Fibroblast of skin of right biceps (primary cell): ENCODE measurements at regions not wholly inside any gene's neighbourhood (a gene's known extent, or its start where the extent isn't known, plus 50 kb on each side); places are given as distances from the start of the nearest gene placed in this dataset.
"Not testable (repeated sequence)": the region's sequence is repeated elsewhere in the genome, so short reads cannot be mapped to it uniquely, and the experiment has no call there.

ENCODE experiments used
- DNase-seq: peaks from one replicate; pipeline ENCODE4 v3.0.0-alpha.2; 2013

DNA sequence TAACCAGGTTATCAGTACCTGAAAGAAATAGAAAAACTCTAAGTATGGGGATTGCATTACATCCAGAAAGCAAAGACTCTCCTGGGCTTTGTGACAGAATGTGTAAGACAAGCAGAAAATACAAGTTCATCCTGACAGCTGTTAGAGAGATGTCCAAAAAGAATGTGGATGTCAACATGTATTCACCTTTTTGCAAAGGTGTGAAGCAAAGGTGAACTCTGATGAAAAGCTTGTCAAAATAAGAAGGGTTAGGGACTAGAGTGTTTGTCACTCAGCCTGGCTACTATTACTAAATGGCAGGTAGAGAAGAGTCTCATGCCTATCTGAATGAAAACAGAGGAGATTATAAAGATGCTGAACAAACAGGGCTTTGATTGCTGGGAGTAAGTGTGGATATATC, 527.6 kb upstream of the CA10 start:
- no peak for DNase-seq

DNA sequence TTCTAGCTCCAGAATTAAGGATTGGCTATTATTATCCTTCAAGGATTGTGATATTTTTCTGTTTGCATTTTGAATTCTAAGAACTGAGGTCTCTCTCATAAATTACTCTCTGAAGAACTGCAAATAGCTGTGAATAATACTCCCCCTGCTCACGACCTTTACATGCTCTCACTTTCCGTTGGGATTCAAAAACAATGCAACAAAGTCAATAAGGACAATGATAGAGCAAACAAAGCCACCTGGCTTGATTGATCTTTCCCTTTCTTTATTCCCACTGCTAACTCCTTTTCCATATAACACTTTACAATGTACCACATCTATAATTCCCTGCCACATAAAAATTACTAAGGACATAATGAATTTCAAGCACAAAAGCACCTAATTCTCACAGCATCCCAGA, 523.0 kb upstream of the CA10 start:
- DNase-seq: no peak

DNA sequence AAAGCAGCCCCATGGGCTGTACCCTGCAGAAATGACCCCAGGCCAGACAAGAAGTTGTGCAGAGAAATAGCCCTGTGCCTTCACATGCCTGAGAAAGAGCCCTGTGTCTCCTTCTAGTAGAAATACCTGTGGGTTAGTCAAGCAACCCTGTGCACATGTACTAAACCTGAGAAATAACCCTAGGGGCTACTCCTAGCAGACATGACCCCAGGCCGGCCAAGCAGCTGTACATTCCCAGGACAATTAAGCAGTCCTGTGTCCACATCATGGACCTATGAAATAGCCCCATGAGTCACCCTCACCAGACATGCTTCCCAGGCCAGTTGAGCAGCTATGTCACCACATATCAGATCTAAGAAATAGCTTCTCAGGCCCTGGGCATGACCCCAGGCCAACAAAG, 519.7 kb upstream of the CA10 start:
- no peak for DNase-seq

DNA sequence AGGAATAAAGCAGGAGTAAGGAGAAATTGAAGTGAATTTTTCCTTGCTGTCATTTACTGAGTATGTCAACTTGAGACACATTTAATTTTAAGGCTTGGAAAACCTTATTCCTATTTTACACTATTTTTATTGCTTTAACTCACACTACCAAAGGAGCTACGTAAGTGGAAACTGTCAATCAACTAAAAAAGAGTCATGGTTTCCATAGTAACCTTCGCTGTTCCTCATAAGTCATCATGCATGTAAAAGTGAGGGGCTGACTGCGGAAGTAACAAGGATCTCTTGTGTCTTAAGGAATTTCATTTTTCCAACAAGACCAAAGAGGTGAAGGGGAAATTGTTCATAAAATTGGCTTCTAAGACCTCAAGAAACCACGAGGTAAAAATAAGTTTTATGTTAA, 516.2 kb upstream of the CA10 start:
- DNase-seq: no peak

DNA sequence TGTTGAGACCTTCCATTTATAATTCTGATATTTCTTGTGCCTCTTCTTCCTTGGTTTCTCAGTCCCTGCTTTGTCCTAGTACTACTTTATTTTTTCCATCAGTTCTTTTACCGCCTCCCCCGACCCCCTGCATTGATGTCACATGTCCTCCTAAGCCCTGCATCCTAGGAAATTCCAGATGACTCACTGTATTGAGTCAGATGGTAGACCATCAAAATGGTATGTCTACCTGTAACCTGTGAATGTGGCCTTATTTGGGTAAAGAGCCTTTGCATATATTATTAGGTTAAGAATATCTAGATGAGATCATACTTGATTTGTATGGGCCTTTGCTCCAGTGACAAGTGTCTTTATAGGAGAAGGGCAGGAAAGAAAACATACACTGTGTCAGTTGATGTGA, 515.3 kb upstream of the CA10 start:
- no peak for DNase-seq

DNA sequence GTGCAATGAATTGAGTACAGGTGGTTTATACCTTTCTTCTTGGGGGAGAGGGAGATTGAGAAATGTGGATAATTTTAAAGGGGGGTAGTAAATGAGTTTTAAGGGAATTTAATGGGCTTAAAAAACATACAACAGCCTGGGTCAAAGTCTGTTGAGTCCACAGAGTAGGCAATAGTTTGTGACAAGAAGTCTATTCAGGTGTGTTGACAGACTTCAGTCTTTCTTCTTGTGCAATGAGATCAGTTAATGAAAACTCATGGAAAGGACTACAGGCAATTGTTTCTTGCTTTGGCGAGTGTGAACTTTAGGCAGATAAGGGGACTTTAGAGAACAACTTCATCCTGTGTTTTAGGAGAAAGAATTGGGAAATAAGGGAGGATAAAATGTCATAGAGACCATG, 507.8 kb upstream of the CA10 start:
- DNase-seq: no peak

DNA sequence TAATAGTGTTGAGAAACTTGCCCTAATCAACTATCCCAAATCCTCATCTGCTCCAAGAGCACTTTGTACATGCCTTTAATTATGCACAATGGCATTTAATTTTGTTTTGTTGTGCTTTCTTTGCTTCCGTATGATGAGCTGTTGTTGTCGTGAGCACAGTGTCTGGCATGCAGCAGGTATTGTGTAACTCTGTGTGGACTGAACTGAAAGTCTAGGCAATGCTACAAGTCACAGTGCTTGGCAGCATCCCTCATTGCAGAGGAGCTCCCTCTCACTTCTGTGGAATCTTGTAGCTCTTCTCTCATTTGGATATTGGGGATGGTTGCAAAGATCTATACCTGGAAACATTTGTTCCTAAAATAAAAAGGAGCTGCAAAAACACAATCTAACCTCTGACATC, 502.2 kb upstream of the CA10 start:
- no peak for DNase-seq

DNA sequence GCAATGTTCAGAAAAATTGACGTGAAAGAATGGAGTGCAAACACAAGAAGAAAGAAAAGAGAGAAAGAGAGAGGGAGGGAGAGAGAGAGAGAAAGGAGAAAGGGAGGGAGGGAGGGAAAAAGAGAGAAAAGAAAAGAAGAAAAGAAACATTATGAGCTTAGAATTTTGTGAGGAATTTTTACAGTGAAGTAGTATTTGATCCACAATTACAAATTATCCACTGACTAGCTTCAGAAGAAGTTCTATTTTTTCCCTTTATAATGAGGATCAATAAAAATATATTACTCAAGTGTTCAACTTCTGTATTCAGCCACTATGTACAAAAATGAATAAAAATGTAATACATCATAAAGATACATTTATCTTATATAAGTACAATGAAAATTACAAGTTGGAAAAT, 494.5 kb upstream of the CA10 start:
- DNase-seq: no peak

DNA sequence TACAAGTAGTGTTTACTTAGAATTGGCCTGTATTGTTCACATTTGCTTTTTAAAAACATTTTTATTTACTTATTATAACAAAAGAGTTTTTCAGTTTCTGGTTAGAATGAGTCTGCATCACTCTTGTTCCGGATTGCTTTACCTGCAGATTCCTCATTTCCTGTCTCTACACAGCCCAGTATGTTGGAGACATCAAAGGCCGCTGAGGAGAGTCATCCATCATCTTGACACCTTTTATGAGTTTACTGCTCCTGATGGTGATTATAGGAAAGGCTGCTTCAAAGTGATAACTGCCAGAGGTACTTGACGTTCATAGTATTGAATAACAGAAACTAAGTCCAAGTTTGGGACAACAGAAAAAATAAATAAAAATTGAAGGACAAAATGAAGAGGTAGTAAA, 490.5 kb upstream of the CA10 start:
- DNase-seq: no peak

DNA sequence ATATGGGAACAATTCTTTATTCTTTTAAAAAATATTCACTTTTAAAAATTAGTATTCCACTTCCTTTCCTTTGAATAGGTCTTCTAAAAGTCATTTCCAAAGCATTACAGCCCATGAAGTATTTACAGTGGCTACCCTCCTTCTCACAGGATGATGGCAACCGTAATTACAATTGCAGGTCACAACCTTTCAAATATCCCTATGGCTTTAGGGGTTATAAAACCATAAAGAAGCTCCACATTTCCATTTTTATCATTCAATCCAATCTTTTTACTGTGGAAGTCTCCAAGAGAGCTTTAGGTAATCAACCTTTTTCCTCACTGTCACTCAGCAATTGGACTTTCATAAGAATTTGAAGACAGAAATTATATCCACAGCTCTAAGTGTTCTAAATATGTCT, 488.9 kb upstream of the CA10 start:
- no peak for DNase-seq

DNA sequence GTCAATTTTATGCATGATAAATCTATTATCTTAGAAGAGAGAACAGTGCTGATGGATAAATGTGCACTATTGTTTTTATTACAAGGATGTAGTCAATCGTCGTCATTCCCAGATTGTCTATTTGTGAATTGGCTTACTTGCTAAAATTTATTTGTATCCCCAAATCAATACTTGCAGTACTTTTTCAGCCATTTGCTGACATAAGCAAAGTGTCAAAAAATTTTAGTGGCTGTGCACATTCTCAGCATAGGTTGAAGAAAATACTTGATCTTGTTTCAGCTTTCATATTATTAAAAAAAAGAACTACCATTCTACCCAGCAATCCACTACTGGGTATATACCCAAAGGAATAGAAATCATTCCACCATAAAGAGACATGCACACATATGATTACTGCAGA, 477.9 kb upstream of the CA10 start:
- DNase-seq: no peak

DNA sequence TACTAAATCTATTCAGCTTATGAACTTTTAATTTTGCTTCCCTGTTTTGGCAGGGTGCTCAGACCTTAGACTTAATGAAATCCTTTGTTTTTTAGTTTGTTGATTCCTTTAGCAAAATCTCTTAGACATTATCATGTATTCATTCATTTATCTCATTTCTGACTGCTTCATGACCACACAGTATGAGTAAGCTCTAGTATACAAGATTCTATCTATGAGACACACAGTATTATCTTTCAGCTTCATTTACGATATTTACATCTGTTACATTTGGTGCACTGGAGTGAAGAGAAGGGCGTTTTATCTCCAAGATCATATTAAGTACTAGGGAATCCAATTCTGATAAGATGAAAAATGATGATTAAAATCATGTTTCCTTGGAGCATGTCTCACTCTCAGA, 448.1 kb upstream of the CA10 start:
- no peak for DNase-seq

DNA sequence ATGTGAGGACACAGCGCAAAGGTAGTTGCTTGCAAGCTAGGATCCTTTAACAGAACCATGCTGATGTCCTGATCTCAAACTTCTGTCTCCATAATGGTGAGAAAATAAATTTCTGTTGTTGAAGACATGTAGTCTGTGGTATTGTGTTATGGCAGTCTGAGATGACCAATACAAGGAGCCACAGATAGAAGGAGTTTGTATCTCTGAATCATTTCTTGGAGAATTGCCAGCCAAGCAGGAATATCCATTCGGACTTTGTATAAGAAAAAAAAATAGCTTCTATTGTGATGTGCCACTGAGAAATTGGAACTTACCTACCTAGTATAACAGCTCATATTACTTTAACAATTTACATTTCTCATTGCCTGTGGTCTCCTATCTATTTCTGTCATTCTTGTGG, 447.6 kb upstream of the CA10 start:
- peak; percentile 54 for DNase-seq

DNA sequence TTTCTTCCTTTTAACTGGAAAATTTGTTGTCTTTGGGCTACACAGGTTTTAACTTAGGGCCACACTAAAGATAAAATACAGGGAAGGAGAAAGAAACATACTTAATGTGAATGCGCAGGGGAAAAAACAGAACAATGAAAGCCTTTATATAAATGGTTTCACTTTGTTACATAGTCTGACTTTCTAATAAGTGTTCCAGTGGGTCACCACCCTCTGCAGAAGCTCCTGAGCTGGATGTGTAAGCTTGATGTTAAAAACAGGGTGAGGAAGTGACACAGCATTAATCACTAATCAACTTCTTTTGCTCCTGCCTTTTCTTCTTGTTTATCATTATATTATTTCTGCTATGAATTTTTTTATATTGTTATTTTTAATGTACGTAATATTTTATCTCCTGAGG, 445.6 kb upstream of the CA10 start:
- no peak for DNase-seq

DNA sequence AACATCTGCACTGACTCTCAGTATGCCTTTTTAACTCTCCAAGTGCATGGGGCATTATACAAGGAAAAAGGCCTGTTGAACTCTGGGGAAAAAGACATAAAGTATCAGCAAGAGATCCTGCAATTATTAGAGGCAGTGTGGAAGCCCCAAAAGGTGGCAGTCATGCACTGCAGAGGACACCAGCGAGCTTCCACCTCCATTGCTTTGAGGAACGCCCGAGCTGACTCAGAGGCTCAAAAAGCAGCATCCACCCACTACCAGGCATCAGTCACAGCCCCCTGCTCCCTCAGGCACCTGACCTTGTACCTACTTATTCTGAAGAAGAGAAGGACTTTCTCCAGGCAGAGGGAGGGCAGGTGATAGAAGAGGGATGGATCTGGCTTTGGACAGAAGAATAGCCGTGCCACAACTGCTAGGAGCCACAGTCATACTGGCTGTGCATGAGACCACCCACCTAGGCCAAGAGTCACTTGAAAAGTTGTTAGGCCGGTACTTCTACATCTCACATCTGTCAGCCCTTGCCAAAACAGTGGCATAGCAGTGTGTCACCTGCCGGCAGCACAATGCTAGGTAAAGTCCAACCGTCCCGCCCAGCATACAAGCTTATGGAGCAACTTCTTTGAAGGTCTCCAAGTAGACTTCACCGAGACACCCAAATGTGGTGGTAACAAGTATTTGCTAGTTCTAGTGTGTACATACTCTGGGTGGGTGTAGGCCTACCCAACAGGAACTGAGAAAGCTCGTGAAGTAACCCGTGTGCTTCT, 439.1 kb upstream of the CA10 start:
- DNase-seq: not testable (repeated sequence)

DNA sequence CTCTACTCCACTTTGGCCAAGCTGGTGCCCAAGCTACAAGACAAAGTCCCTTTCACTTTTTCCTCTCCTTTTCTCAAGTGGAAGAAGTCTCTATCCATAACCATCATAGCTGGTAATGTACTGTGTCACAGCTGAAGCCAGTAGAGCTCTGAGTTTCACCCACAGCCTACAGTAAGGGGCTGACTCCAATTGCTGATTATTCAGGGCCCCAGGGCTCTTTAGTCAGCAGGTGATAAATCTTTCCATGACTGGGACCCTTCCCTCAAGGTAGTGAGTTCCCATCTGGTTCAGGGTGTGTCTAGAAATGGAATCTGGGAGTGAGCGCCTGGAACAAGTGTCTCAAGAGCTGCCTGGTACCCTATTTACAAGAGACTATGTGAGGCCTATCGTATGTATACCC, 436.0 kb upstream of the CA10 start:
- no peak for DNase-seq

DNA sequence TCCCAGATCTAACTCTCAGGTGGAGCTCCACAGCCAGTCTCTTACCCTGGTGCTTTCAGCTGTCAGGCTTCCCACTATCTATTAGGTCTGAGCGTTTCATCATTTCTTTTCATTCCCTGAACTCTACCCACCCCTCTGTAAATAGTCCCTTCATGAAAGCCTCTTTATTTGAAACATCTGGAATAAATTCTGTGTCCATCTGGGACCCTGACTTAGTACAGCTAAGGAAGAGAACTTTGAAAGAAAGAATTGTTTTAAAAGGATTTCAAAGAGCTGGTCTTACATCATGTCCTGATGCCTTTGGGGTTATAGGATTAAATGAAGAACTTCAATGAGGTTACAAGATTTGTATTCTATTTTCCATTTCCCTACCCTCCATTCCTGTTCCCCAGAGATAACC, 388.5 kb upstream of the CA10 start:
- no peak for DNase-seq

DNA sequence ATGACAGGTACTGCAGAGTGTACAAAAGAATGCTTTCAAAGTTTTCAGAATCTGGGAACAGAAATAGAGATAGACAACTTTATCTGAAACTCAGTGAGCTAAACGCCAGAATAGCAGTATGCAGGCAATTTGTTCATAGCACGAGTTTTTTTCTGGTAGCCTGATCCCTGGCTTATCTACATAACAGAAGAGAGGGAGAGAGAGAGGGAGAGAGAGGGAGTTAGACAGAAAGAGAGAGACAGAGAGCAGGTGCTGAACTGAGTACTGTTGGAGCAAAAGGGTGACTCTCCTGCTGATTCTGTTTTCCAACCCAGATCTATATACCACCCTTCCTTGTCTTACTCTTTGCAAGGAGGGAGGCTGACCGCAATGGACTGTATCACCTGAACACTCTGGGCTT, 388.0 kb upstream of the CA10 start:
- no peak for DNase-seq

DNA sequence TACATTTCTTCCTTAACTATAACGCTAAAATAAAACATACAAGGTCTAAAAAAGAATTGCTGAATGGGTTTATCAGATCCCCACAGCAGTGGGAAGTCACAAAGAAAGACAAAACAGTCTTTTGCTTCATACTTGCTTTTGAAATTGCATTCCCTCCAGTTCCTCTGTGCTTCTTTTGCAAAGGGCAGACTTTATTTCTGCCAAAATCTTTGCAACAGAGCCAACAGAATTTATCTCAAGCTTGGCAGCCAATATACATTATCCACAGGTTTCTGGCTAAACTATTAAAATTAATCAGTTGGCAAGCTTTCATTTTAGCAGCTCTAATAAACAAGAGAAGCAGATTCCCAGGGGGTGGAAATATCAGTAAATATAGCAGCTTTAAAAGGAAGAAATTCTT, 378.9 kb upstream of the CA10 start:
- no peak for DNase-seq

DNA sequence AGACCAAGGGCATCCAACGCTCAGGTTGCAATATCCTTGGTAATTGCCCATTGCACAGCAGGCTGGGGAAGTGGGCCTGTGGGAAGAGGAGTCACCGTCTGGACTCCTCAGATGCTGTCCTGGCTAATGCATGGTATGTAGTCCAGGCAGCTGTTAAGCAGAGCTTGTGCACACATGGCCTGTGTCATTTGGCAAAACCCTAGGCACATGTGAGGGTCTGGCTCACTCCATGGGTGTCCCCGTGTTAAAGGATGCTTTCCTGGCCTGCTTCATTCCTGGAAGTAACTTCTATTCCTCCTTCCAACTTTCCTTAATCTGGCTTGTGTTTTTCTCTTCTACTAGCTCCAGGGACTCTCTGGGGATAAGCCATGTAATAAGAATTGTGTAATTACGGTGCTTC, 378.0 kb upstream of the CA10 start:
- DNase-seq: no peak

DNA sequence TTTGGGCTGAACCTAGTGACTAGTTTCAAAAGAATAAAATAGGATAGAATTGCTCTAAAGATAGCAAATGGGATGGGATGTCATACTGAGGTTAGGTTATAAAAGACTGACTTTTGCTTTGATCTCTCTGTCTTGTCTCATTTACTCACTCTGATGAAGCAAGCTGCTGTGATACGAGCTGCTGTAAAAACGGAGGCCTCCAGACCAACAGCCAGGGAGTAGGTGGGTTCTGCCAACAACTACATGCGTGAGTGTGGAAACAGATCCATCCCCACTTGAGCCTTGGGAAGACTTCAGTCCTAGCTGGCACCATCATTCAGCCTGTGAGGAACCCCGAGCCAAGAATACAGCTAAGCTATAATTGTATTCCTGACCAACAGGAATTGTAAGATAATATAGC, 373.9 kb upstream of the CA10 start:
- DNase-seq: no peak

DNA sequence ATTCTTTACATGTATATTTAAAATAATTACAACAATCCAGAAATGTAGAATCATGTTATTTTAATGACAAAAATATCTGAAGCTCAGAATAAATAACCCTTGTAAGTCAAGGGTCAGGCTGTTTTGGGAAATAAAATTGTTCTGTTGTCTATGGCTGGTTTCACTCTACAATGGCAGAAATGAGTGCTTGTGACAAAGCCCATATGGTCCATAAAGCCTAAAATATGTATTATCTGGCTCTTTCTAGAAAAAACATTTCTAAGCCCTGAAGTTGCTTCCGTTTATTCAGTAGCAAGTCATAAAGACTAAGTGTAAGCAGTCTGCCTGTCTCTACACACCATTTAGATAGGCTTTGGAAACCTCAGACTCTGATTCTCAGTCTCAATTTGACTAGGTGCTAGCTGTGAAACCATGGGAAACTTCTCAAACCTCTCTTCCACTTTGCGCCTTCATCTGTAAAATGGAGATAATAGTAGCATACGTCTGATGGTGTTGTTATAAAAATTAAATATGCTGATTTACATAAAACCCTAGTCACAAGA, 365.7 kb upstream of the CA10 start:
- no peak for DNase-seq

DNA sequence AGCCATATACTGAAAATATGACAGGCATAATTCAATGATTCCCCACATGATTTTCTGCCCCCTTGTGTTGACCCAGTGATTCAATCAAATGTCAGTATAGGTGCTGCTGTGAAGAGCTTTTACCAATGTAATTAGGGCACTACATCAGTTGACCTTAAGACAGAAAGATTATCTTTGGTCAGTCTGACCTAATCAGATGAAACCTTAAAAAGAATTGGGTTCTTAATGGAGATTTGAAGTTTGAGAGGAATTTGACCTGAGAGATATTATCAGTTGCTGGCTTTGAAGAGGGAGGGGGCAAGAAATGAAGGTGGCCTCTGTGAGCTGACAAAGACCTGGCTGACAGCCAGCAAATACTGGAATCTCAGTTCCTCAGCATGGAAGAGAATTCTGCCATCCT, 358.7 kb upstream of the CA10 start:
- no peak for DNase-seq

DNA sequence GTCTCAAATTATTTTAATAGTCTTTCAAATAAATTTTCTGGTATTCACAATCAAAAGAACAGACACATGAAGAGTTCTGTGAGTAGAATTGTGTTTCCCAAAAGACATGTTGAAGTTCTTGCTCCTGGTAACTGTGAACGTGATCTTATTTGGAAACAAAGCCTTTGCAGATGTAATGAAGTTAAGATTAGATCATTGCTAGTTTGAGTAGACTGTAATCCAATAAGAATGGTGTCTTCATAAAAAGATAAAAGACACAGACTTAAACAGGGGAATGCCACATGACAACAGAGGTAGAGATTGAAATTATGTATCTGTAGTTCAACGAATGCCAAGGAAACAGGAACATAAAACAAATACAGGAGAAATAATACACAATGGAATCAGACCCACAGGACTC, 357.4 kb upstream of the CA10 start:
- DNase-seq: no peak

DNA sequence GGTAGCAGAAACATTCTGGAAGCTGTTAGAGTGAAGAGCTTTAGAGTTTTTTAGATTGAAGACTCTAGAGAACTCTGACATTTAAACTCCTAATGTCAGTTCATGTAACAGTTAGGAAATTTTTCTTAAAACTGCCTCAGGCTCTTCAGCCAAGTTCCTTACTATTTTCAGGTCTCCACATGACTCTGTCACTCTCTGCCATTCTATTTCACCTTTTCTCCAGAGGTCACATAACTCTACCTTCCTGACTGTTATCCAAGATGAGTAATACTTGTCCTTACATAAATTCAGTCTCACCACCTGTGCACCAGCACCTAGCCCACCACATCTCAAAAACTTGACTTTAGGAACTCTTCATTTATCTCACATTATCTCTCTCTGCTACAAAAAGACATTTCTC, 347.1 kb upstream of the CA10 start:
- DNase-seq: no peak
